HCT116 (cell line): ENCODE measurements at regions not wholly inside any gene's neighbourhood (a gene's known extent, or its start where the extent isn't known, plus 50 kb on each side); places are given as distances from the start of the nearest gene placed in this dataset.
A peak's percentile ranks its signal among the peaks of the same experiment; 100 is the strongest.

ENCODE experiments used
- ATAC-seq: fragments of 200-7000 bp; cut with Tn5 transposase; 2 replicates; pipeline ENCODE4 v1.9.1; 2020; ENCODE audit warnings: mild to moderate bottlenecking, moderate library complexity
- BruUV-seq: library from RNA; stranded (reverse); fragments of 400-500 nt; replicated peaks from 2 replicates; lab custom pipeline; 2021; lab: Mats Ljungman, UMichigan
- CTCF ChIA-PET: fragments of 300-600 bp; sonication (Branson Sonifier 250); formaldehyde crosslinking; loops from one replicate; lab custom pipeline; 2021; ENCODE audit warnings: antibody characterized with exemption; lab: Charles Lee
- POLR2A ChIA-PET: fragments of 300-600, 350-600 bp; sonication (Branson Sonifier 250); formaldehyde crosslinking; loops from one replicate; lab custom pipeline; 2021; ENCODE audit warnings: antibody characterized with exemption; lab: Charles Lee
- RAD21 ChIA-PET, 2 experiments: fragments of 300-600 bp; sonication (Branson Sonifier 250); formaldehyde crosslinking; loops; one replicate each; lab custom pipeline; 2023; ENCODE audit warnings: low total read pairs in 2 of 2; ENCODE audit not compliant: uncharacterized antibody in 2 of 2, unreplicated experiment in 2 of 2, low non-redundant PET in 1 of 2; lab: Charles Lee
- DNase-seq: peaks from one replicate; pipeline ENCODE4 v3.0.0-alpha.2; 2010; ENCODE audit warnings: low read depth, low spot score
- H2AFZ ChIP-seq: fragments of 200-600 bp; shearing (Covaris generic), sonication (generic); 2 replicates; pipeline ENCODE4 v1.6.1; 2017; ENCODE audit warnings: low read depth, mixed run types, mixed read lengths, antibody characterized with exemption, low read length; ENCODE audit not compliant: poor library complexity, severe bottlenecking
- H3K27ac ChIP-seq: 2 replicates; pipeline ENCODE4 v1.5.1; 2012; ENCODE audit warnings: low read depth, low read length
- H3K27me3 ChIP-seq: fragments of 200-600 bp; sonication (generic); 2 replicates; pipeline ENCODE4 v1.6.1; 2016; ENCODE audit warnings: mixed run types, low read length, mixed read lengths; ENCODE audit not compliant: insufficient read depth
- H3K36me3 ChIP-seq, 2 experiments: fragments of 200-500 bp in 1 of 2; fragments of 200-600 bp in 1 of 2; sonication (Bioruptor generic) in 1 of 2; sonication (generic) in 1 of 2; 2 replicates each; pipeline versions ENCODE4 v1.5.1 to v1.6.1; 2014 to 2016; ENCODE audit warnings: low read length in 2 of 2, inconsistent platforms in 1 of 2, mixed read lengths in 1 of 2, mixed run types in 1 of 2; ENCODE audit not compliant: insufficient read depth in 2 of 2, control insufficient read depth in 1 of 2
- H3K4me1 ChIP-seq, 2 experiments: fragments of 200-600 bp in 1 of 2; sonication (generic) in 1 of 2; 2 replicates each; pipeline versions ENCODE4 v1.5.1 to v1.6.1; 2012 to 2017; ENCODE audit warnings: low read length in 2 of 2, inconsistent platforms in 1 of 2, mild to moderate bottlenecking in 1 of 2, mixed read lengths in 1 of 2, mixed run types in 1 of 2, moderate library complexity in 1 of 2; ENCODE audit not compliant: insufficient read depth in 2 of 2, control insufficient read depth in 1 of 2
- H3K4me2 ChIP-seq: fragments of 200-600 bp; sonication (generic); 2 replicates; pipeline ENCODE4 v1.6.1; 2017; ENCODE audit warnings: mixed run types, low read length, mixed read lengths
- H3K4me3 ChIP-seq, 2 experiments: fragments of 200-600 bp in 1 of 2; sonication (generic) in 1 of 2; replicated peaks in 1 of 2; 2 replicates each; pipeline ENCODE4 v1.5.1; 2011 to 2016; ENCODE audit warnings: low read length in 2 of 2, control low read depth in 1 of 2, low read depth in 1 of 2, mild to moderate bottlenecking in 1 of 2, mixed read lengths in 1 of 2, mixed run types in 1 of 2
- H3K79me2 ChIP-seq: fragments of 200-600 bp; sonication (generic); 2 replicates; pipeline ENCODE4 v1.6.1; 2017; ENCODE audit warnings: mild to moderate bottlenecking, mixed run types, low read length, moderate library complexity, mixed read lengths; ENCODE audit not compliant: insufficient read depth
- H3K9ac ChIP-seq: fragments of 200-600 bp; sonication (generic); 2 replicates; pipeline ENCODE4 v1.6.1; 2016; ENCODE audit warnings: low read length, mixed read lengths
- H3K9me2 ChIP-seq: fragments of 200-600 bp; sonication (generic), shearing (Covaris generic); 2 replicates; pipeline ENCODE4 v1.6.1; 2017; ENCODE audit warnings: mixed run types, mild to moderate bottlenecking, moderate library complexity; ENCODE audit not compliant: insufficient read depth
- H3K9me3 ChIP-seq, 2 experiments: fragments of 200-500 bp in 1 of 2; fragments of 200-600 bp in 1 of 2; sonication (Bioruptor generic) in 1 of 2; sonication (generic) in 1 of 2; 2 replicates each; pipeline ENCODE4 v1.6.1; 2014 to 2017; ENCODE audit warnings: low read length in 2 of 2, mixed read lengths in 2 of 2, inconsistent platforms in 1 of 2, low read depth in 1 of 2, mild to moderate bottlenecking in 1 of 2, mixed run types in 1 of 2, moderate library complexity in 1 of 2; ENCODE audit not compliant: control insufficient read depth in 1 of 2, insufficient read depth in 1 of 2
- H4K20me1 ChIP-seq: fragments of 200-600 bp; sonication (generic), shearing (Covaris generic); 2 replicates; pipeline ENCODE4 v1.6.1; 2017; ENCODE audit warnings: mixed run types, mild to moderate bottlenecking, moderate library complexity; ENCODE audit not compliant: insufficient read depth
- CEBPB ChIP-seq: IDR thresholded peaks from 2 replicates; pipeline ENCODE4 v1.6.1; 2012; ENCODE audit warnings: low read depth
- EGR1 ChIP-seq: IDR thresholded peaks from 2 replicates; pipeline ENCODE4 v1.6.1; 2012; ENCODE audit warnings: low read depth
- EZH2 ChIP-seq: fragments of 200-600 bp; sonication (generic); IDR thresholded peaks from 2 replicates; pipeline ENCODE4 v1.6.1; 2017; ENCODE audit warnings: antibody characterized with exemption, mixed run types
- EZH2phosphoT487 ChIP-seq: fragments of 200-600 bp; IDR thresholded peaks from 2 replicates; pipeline ENCODE4 v1.6.1; 2018; ENCODE audit warnings: antibody characterized with exemption, borderline replicate concordance
- FOSL1 ChIP-seq: IDR thresholded peaks from 2 replicates; pipeline ENCODE4 v1.6.1; 2012; ENCODE audit warnings: low read depth
- JUND ChIP-seq: IDR thresholded peaks from 2 replicates; pipeline ENCODE4 v1.6.1; 2012
- POLR2A ChIP-seq: IDR thresholded peaks from 2 replicates; pipeline ENCODE4 v1.7.0; 2011; ENCODE audit warnings: borderline replicate concordance; ENCODE audit not compliant: insufficient read depth, insufficient read length; ENCODE audit errors: extremely low read depth
- POLR2AphosphoS5 ChIP-seq: IDR thresholded peaks from 2 replicates; pipeline ENCODE4 v1.6.1; 2011; ENCODE audit warnings: mild to moderate bottlenecking, low read depth, low read length, moderate library complexity
- RAD21 ChIP-seq: IDR thresholded peaks from 2 replicates; pipeline ENCODE4 v1.6.1; 2012; ENCODE audit warnings: low read depth, mild to moderate bottlenecking
- SP1 ChIP-seq: IDR thresholded peaks from 2 replicates; pipeline ENCODE4 v1.6.1; 2012; ENCODE audit warnings: low read depth
- YY1 ChIP-seq: IDR thresholded peaks from 2 replicates; pipeline ENCODE4 v1.6.1; 2011; ENCODE audit warnings: low read length, low read depth, moderate library complexity, mild to moderate bottlenecking; ENCODE audit not compliant: insufficient replicate concordance; ENCODE audit errors: extremely low read depth
- ZFX ChIP-seq: fragments of 450-650 bp; IDR thresholded peaks from 2 replicates; pipeline ENCODE4 v1.6.1; 2017
- intact Hi-C: fragments of 100-400 bp; cut with micrococcal nuclease; formaldehyde crosslinking; loops from 2 replicates; pipeline ENCODE4 v1.10.0; 2022
- TF ChIP-seq, protein P1 (sequence below), 3 experiments: fragments of 200-600 bp in 1 of 3; sonication (generic) in 1 of 3; IDR thresholded peaks in 2 of 3; conservative IDR thresholded peaks in 1 of 3; 2 replicates each; pipeline ENCODE4 v1.5.1; 2012 to 2017; ENCODE audit warnings: low read depth in 2 of 3, low read length in 2 of 3, antibody characterized with exemption in 1 of 3, borderline replicate concordance in 1 of 3, control low read depth in 1 of 3, mild to moderate bottlenecking in 1 of 3, mixed read lengths in 1 of 3, mixed run types in 1 of 3, moderate library complexity in 1 of 3; ENCODE audit not compliant: insufficient read depth in 1 of 3
- TF ChIP-seq, protein P2 (sequence below): IDR thresholded peaks from 2 replicates; pipeline ENCODE4 v1.6.1; 2012
- TF ChIP-seq, protein P3 (sequence below): IDR thresholded peaks from 2 replicates; pipeline ENCODE4 v1.6.1; 2012
- TF ChIP-seq, protein P4 (sequence below): IDR thresholded peaks from 2 replicates; pipeline ENCODE4 v1.6.1; 2012; ENCODE audit warnings: low read depth

DNA sequence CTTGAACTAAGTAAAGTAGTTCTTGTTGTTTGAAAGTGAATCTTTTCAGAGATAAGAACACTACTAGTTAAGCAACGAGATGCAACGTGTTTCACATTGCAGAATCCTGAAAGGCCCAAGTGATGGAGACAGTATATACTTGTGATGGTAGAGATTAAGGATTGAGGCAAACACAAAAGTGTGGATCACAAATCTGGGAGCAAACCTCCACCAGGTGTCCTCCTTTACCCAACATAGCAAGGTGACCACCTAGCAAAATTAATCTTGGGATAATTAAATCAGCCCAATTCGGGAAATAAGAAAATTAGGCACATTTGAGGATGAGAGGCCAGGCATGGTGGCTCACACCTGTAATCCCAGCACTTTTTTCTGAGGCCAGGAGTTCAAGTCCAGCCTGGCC, 563.9 kb downstream of the DACH1 start:
- H3K9me2 ChIP-seq = no peaks in the 10 kb centered on the region
- RAD21 ChIA-PET = no interaction called here
- H3K27ac ChIP-seq = no peak overlapping the region
- TF ChIP-seq FOSL1 = no peak
- TF ChIP-seq, protein P1, sequence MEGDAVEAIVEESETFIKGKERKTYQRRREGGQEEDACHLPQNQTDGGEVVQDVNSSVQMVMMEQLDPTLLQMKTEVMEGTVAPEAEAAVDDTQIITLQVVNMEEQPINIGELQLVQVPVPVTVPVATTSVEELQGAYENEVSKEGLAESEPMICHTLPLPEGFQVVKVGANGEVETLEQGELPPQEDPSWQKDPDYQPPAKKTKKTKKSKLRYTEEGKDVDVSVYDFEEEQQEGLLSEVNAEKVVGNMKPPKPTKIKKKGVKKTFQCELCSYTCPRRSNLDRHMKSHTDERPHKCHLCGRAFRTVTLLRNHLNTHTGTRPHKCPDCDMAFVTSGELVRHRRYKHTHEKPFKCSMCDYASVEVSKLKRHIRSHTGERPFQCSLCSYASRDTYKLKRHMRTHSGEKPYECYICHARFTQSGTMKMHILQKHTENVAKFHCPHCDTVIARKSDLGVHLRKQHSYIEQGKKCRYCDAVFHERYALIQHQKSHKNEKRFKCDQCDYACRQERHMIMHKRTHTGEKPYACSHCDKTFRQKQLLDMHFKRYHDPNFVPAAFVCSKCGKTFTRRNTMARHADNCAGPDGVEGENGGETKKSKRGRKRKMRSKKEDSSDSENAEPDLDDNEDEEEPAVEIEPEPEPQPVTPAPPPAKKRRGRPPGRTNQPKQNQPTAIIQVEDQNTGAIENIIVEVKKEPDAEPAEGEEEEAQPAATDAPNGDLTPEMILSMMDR (IDR thresholded peaks at IDR 0.05 in 2 of 3, conservative IDR thresholded peaks at IDR 0.05 in 1 of 3; ENCODE audit: borderline replicate concordance in 1 of 3, insufficient read depth in 1 of 3, low read depth in 2 of 3, low read length in 2 of 3) = 0 out of 6 replicates have a peak, but pooled peaks of 2 of the 3 experiments have one; percentile 6 to 9
- peak; percentile 39; the same call in 1 of the 2 replicates for TF ChIP-seq RAD21
- no peak overlapping the region for H3K4me2 ChIP-seq
- no peak overlapping the region for H3K9ac ChIP-seq
- no peaks in the 10 kb centered on the region for H3K79me2 ChIP-seq
- no peaks in the 10 kb centered on the region for H3K4me1 ChIP-seq
- POLR2A ChIA-PET = no interaction called here
- ATAC-seq (no peak), DNase-seq (no peak)
- H2AFZ ChIP-seq = no peak overlapping the region
- no peaks in the 10 kb centered on the region for H3K9me3 ChIP-seq
- intact Hi-C loops = loop anchor here (5.0 kb wide), 1 partner anchor 574 kb away; no protein-coding TSS in a partner anchor
- CTCF ChIA-PET = interaction anchor here (1.4 kb wide), 1 partner anchor 576 kb away, joined by 3 read pairs; no protein-coding TSS in a partner anchor
- no peaks in the 10 kb centered on the region for H3K36me3 ChIP-seq
- H4K20me1 ChIP-seq = no peaks in the 10 kb centered on the region
- no TSS peak for BruUV-seq
- H3K4me3 ChIP-seq = no peak overlapping the region
- H3K27me3 ChIP-seq = no peaks in the 10 kb centered on the region

DNA sequence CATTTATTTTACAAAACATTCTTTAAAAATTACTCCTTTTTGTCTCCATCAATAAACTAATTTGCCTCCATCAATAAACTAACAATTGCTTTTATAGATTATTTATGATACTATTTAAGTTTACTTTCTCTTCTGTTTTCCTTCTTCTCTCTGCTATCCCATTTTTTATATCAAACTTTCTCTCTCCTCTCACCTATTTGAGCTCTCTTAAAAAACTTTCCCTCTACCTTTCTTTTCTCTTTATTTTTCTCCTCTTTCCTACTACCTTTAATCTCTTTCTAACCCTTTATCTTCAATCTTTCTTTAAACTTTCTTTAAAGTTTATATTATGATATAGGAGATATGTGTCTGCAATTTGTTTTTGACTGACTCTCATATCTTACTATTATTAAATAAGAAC, 566.4 kb downstream of the DACH1 start:
- H3K9me2 ChIP-seq = no peaks in the 10 kb centered on the region
- ChIA-PET POLR2A (no interaction called here), RAD21 (no interaction called here), CTCF (no interaction called here)
- no peak overlapping the region for H3K27ac ChIP-seq
- intact Hi-C loops = loop anchor here (5.0 kb wide), 1 partner anchor 577 kb away; no protein-coding TSS in a partner anchor
- H3K4me3 ChIP-seq = no peak overlapping the region
- H3K4me2 ChIP-seq = no peak overlapping the region
- no peak for DNase-seq
- no peaks in the 10 kb centered on the region for H3K36me3 ChIP-seq
- H4K20me1 ChIP-seq = no peaks in the 10 kb centered on the region
- no peak overlapping the region for H2AFZ ChIP-seq
- no peaks in the 10 kb centered on the region for H3K79me2 ChIP-seq
- ATAC-seq = no peak
- no peaks in the 10 kb centered on the region for H3K27me3 ChIP-seq
- H3K9ac ChIP-seq = no peak overlapping the region
- H3K9me3 ChIP-seq = peaks cover 0 to 4% of the 10 kb centered on the region in 2 experiments; a peak in 1 of 4 replicates
- BruUV-seq = no TSS peak
- H3K4me1 ChIP-seq = no peaks in the 10 kb centered on the region
- TF ChIP-seq, protein P2, sequence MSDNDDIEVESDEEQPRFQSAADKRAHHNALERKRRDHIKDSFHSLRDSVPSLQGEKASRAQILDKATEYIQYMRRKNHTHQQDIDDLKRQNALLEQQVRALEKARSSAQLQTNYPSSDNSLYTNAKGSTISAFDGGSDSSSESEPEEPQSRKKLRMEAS = no peak
- TF ChIP-seq EGR1 (no peak), POLR2AphosphoS5 (no peak), YY1 (no peak), JUND (no peak), POLR2A (no peak), EZH2phosphoT487 (no peak), CEBPB (no peak), SP1 (no peak), EZH2 (no peak), ZFX (no peak)
- TF ChIP-seq, protein P3, sequence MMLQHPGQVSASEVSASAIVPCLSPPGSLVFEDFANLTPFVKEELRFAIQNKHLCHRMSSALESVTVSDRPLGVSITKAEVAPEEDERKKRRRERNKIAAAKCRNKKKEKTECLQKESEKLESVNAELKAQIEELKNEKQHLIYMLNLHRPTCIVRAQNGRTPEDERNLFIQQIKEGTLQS = no peak
- TF ChIP-seq, protein P4, sequence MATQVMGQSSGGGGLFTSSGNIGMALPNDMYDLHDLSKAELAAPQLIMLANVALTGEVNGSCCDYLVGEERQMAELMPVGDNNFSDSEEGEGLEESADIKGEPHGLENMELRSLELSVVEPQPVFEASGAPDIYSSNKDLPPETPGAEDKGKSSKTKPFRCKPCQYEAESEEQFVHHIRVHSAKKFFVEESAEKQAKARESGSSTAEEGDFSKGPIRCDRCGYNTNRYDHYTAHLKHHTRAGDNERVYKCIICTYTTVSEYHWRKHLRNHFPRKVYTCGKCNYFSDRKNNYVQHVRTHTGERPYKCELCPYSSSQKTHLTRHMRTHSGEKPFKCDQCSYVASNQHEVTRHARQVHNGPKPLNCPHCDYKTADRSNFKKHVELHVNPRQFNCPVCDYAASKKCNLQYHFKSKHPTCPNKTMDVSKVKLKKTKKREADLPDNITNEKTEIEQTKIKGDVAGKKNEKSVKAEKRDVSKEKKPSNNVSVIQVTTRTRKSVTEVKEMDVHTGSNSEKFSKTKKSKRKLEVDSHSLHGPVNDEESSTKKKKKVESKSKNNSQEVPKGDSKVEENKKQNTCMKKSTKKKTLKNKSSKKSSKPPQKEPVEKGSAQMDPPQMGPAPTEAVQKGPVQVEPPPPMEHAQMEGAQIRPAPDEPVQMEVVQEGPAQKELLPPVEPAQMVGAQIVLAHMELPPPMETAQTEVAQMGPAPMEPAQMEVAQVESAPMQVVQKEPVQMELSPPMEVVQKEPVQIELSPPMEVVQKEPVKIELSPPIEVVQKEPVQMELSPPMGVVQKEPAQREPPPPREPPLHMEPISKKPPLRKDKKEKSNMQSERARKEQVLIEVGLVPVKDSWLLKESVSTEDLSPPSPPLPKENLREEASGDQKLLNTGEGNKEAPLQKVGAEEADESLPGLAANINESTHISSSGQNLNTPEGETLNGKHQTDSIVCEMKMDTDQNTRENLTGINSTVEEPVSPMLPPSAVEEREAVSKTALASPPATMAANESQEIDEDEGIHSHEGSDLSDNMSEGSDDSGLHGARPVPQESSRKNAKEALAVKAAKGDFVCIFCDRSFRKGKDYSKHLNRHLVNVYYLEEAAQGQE = no peak
